22Rv1 (cell line): ENCODE measurements at regions not wholly inside any gene's neighbourhood (a gene's known extent, or its start where the extent isn't known, plus 50 kb on each side); places are given as distances from the start of the nearest gene placed in this dataset.

Source experiments
- ZFX ChIP-seq: fragments of 450-650 bp; IDR thresholded peaks from 2 replicates; pipeline ENCODE4 v1.6.1; 2017; ENCODE audit warnings: antibody characterized with exemption, borderline replicate concordance
- TF ChIP-seq, protein P1 (sequence below): fragments of 450-650 bp; IDR thresholded peaks from 2 replicates; pipeline ENCODE4 v1.5.1; 2017; ENCODE audit warnings: mild to moderate bottlenecking

DNA sequence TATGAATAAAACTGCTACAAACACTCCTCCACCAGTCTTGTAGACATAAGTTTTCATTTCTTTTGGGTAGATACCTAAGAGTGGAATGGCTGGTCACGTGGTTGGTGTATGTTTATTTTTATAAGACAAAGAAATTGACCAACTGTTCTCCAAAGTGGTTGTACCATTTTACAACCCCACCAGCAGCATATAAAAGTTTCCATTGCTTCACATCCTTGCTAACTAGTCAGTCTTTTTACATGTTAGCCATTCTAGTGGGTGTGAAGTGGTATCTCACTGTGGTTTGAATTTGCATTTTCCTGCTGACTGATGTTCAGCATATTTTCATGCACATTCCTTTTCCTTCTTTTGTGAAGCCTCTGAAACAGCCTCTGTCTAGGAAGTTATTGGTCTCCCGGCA is 76.2 kb upstream of the ADGRG2 start:
- TF ChIP-seq, protein P1, sequence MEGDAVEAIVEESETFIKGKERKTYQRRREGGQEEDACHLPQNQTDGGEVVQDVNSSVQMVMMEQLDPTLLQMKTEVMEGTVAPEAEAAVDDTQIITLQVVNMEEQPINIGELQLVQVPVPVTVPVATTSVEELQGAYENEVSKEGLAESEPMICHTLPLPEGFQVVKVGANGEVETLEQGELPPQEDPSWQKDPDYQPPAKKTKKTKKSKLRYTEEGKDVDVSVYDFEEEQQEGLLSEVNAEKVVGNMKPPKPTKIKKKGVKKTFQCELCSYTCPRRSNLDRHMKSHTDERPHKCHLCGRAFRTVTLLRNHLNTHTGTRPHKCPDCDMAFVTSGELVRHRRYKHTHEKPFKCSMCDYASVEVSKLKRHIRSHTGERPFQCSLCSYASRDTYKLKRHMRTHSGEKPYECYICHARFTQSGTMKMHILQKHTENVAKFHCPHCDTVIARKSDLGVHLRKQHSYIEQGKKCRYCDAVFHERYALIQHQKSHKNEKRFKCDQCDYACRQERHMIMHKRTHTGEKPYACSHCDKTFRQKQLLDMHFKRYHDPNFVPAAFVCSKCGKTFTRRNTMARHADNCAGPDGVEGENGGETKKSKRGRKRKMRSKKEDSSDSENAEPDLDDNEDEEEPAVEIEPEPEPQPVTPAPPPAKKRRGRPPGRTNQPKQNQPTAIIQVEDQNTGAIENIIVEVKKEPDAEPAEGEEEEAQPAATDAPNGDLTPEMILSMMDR: no peak
- no peak for TF ChIP-seq ZFX
